ENCODE measurements at regions not wholly inside any gene's neighbourhood (a gene's known extent, or its start where the extent isn't known, plus 50 kb on each side); places are given as distances from the start of the nearest gene placed in this dataset.
A peak's percentile ranks its signal among the peaks of the same experiment; 100 is the strongest.

- no peak for DNase-seq
Measured at GRCh38 chr1:59029411-59030167, 245.7 kb upstream of the JUN start.

- no peak for DNase-seq
Measured at GRCh38 chr1:59032228-59032627, 248.4 kb upstream of the JUN start.

- DNase-seq = no peak
Measured at GRCh38 chr1:59033761-59034160, 249.9 kb upstream of the JUN start.

- no peak for DNase-seq
Measured at GRCh38 chr1:59034925-59035324, 251.1 kb upstream of the JUN start.

GRCh38 chr1:59039551-59039950 is 255.7 kb upstream of the JUN start:
- DNase-seq = no peak

- no peak for DNase-seq
Measured at GRCh38 chr1:59040486-59040885, 256.4 kb upstream of the FGGY start.

GRCh38 chr1:59041646-59042277 is 255.1 kb upstream of the FGGY start:
- no peak for DNase-seq

GRCh38 chr1:59043796-59044195 is 253.1 kb upstream of the FGGY start:
- DNase-seq = no peak

GRCh38 chr1:59044535-59045121 is 252.3 kb upstream of the FGGY start:
- DNase-seq = no peak

GRCh38 chr1:59045137-59045536 is 251.8 kb upstream of the FGGY start:
- no peak for DNase-seq

- DNase-seq = no peak
Measured at GRCh38 chr1:59045636-59046035, 251.3 kb upstream of the FGGY start.

- DNase-seq = no peak
Measured at GRCh38 chr1:59046134-59046533, 250.8 kb upstream of the FGGY start.

- DNase-seq = no peak
Measured at GRCh38 chr1:59046730-59047157, 250.2 kb upstream of the FGGY start.

- DNase-seq = no peak
Measured at GRCh38 chr1:59051007-59051406, 245.9 kb upstream of the FGGY start.

- DNase-seq = no peak
Measured at GRCh38 chr1:59052166-59052590, 244.7 kb upstream of the FGGY start.

GRCh38 chr1:59054172-59054571 is 242.7 kb upstream of the FGGY start:
- no peak for DNase-seq

- peak; percentile 44 for DNase-seq
Measured at GRCh38 chr1:59055908-59056719, 240.8 kb upstream of the FGGY start.

- peak; percentile 80 for DNase-seq
Measured at GRCh38 chr1:59057211-59057694, 239.6 kb upstream of the FGGY start.

- no peak for DNase-seq
Measured at GRCh38 chr1:59057796-59058195, 239.1 kb upstream of the FGGY start.

- no peak for DNase-seq
Measured at GRCh38 chr1:59058665-59059439, 238.0 kb upstream of the FGGY start.

- DNase-seq = peak; percentile 33
Measured at GRCh38 chr1:59061876-59062275, 235.0 kb upstream of the FGGY start.

- no peak for DNase-seq
Measured at GRCh38 chr1:59062743-59063142, 234.2 kb upstream of the FGGY start.

All from NCI-H774 (cell line).